Lower lobe of right lung (tissue), 2 donors: ENCODE measurements at regions not wholly inside any gene's neighbourhood (a gene's known extent, or its start where the extent isn't known, plus 50 kb on each side); places are given as distances from the start of the nearest gene placed in this dataset.
"Not testable (repeated sequence)": the region's sequence is repeated elsewhere in the genome, so short reads cannot be mapped to it uniquely, and the experiment has no call there.

Source experiments
- ATAC-seq, 2 donors: fragments of 200-7000 bp; cut with Tn5 transposase; one replicate each; pipeline ENCODE4 v1.9.1; 2020 to 2022; ENCODE audit warnings: mild to moderate bottlenecking in 2 of 2, moderate library complexity in 2 of 2
- DNase-seq: peaks from one replicate; pipeline ENCODE4 v3.0.0-alpha.2; 2020
- H3K27ac ChIP-seq: fragments of 200-600 bp; one replicate; pipeline ENCODE4 v1.8.0; 2022
- H3K27me3 ChIP-seq: fragments of 200-600 bp; one replicate; pipeline ENCODE4 v1.8.0; 2022; ENCODE audit warnings: low read depth
- H3K36me3 ChIP-seq: fragments of 200-600 bp; one replicate; pipeline ENCODE4 v1.8.0; 2022; ENCODE audit warnings: mild to moderate bottlenecking
- H3K4me1 ChIP-seq: fragments of 200-600 bp; one replicate; pipeline ENCODE4 v1.8.0; 2022
- H3K4me3 ChIP-seq: fragments of 200-600 bp; one replicate; pipeline ENCODE4 v1.8.0; 2022; ENCODE audit warnings: mild to moderate bottlenecking
- H3K9me3 ChIP-seq: fragments of 200-600 bp; one replicate; pipeline ENCODE4 v1.8.0; 2022
- intact Hi-C: fragments of 100-400 bp; cut with DNase I; formaldehyde crosslinking; loops from one replicate; pipeline ENCODE4 v1.11.0; 2022
- TF ChIP-seq, protein P1 (sequence below): fragments of 200-600 bp; IDR thresholded peaks from one replicate; pipeline ENCODE4 v1.8.0; 2022; ENCODE audit warnings: antibody characterized with exemption, mild to moderate bottlenecking
- donor health status: DM: no; HTN: yes; CAD: no; lungs with severe emphysema.

DNA sequence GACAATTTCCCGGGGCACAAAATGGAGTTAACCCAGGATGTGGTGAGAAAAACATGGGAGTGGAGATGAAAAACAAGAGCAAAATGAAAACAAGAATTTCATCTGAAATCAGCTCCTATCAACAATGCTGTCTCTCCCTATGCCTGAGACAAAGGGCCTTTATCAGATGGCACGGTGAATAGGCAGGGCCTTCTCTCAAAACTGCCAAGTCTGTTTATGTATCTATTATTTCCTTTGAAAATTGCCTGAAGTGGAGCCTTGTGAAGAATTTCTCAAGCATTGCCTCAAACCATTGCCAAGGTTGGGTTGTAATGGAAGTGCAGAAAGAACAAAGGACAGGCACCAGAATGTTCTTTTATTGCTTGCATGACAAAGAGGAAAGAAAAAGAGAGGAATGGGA is 74.7 kb downstream of the BTBD3 start:
- H3K4me1 ChIP-seq = no peaks in the 10 kb centered on the region
- intact Hi-C loops = no loop called here
- H3K27ac ChIP-seq = no peak overlapping the region
- DNase-seq (no peak), ATAC-seq (no peak)
- H3K9me3 ChIP-seq = no peaks in the 10 kb centered on the region
- H3K27me3 ChIP-seq = no peaks in the 10 kb centered on the region
- H3K36me3 ChIP-seq = no peaks in the 10 kb centered on the region
- H3K4me3 ChIP-seq = no peak overlapping the region
- TF ChIP-seq, protein P1, sequence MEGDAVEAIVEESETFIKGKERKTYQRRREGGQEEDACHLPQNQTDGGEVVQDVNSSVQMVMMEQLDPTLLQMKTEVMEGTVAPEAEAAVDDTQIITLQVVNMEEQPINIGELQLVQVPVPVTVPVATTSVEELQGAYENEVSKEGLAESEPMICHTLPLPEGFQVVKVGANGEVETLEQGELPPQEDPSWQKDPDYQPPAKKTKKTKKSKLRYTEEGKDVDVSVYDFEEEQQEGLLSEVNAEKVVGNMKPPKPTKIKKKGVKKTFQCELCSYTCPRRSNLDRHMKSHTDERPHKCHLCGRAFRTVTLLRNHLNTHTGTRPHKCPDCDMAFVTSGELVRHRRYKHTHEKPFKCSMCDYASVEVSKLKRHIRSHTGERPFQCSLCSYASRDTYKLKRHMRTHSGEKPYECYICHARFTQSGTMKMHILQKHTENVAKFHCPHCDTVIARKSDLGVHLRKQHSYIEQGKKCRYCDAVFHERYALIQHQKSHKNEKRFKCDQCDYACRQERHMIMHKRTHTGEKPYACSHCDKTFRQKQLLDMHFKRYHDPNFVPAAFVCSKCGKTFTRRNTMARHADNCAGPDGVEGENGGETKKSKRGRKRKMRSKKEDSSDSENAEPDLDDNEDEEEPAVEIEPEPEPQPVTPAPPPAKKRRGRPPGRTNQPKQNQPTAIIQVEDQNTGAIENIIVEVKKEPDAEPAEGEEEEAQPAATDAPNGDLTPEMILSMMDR = no peak

DNA sequence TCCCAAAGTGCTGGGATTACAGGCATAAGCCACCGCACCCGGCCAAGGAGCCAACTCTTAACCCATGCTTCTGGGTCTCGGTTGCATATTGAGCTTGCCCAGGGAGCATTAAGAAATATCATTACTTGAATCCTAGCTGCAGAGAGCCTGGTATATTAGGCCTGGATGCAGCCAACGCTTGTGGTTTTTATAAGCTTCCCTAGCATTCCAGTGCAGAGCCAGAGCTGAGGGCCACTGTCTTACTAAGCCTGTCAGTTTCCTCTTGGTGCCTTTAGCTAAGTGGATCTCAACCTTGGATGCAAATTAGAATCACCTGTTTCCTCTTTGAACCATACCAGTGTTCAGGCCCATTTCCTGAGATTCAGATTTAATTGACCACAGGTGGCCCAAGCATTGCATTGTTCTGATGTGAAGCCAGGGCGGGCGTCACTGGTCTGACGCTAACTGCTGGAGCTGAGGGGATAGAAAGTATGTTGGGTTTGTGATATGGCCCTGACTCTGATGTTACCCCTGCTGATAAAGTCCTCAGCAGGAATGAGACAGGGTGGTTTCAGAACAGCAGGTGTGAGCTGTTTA is 76.3 kb downstream of the BTBD3 start:
- no peak for DNase-seq
- intact Hi-C loops = no loop called here

DNA sequence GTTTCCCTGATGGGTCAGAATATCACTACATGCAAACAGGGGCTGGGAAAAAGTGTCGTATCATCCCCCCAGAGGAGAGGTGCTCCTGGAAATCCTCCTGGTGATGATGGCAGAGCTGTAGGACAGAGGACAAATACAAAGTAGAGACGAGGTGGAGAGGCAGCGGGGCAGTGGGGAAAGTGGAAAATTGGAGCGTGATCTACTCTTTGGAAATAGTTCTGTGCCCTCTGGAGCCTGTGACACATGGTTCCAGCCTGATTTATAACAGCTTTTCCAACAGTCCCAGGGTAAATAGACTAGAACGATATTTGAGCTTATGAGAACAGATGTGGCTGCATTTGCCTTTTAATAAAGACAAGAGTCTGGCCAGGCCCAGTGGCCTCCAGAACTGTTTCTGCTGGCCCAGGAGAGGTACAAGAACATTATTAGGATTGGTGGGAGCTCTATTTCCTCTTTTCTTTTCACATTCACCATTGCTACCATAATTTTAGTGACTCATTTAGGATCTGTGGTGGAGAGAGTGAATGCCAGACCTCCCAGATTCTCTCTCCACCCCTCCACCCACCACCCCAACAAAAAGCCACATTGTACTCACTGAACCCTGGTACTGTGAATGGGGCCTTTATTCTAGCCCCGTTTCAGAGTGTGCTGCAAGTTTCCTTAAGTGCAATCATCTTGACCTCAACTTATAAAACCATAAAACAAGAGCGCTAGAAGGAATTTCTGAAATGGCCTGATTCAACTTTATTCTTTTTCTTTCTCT is 78.3 kb downstream of the BTBD3 start:
- TF ChIP-seq, protein P1 = no peak
- intact Hi-C loops = no loop called here
- H3K4me1 ChIP-seq = no peaks in the 10 kb centered on the region
- no peaks in the 10 kb centered on the region for H3K9me3 ChIP-seq
- no peak for ATAC-seq
- H3K4me3 ChIP-seq = no peak overlapping the region
- H3K36me3 ChIP-seq = no peaks in the 10 kb centered on the region
- H3K27me3 ChIP-seq = no peaks in the 10 kb centered on the region
- no peak for DNase-seq
- H3K27ac ChIP-seq = no peak overlapping the region

More for the DNA sequence above, 76.3 kb downstream of the BTBD3 start:
- Histone ChIP-seq H3K9me3 (no peaks in the 10 kb centered on the region), H3K27ac (no peak overlapping the region), H3K27me3 (no peaks in the 10 kb centered on the region), H3K4me3 (no peak overlapping the region), H3K36me3 (no peaks in the 10 kb centered on the region), H3K4me1 (no peaks in the 10 kb centered on the region)
- TF ChIP-seq, protein P1 = no peak
- no peak for ATAC-seq

DNA sequence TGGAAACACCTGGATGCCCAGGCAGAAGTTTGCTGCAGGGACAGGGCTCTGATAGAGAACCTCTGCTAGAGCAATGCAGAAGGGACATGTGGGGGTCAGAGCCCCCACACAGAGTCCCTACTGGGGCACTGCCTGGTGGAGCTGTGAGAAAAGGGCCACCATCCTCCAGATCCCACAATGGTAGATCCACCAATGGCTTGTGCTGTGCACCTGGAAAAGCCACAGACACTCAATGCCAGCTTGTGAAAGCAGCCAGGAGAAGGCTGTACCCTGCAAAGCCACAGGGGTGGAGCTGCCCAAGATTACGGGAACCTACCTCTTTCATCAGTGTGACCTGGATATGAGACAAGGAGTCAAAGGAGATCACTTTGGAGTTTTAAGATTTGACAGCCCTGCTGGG is 87.1 kb downstream of the BTBD3 start:
- intact Hi-C loops, H3K4me3 ChIP-seq, ATAC-seq: not testable (repeated sequence)

DNA sequence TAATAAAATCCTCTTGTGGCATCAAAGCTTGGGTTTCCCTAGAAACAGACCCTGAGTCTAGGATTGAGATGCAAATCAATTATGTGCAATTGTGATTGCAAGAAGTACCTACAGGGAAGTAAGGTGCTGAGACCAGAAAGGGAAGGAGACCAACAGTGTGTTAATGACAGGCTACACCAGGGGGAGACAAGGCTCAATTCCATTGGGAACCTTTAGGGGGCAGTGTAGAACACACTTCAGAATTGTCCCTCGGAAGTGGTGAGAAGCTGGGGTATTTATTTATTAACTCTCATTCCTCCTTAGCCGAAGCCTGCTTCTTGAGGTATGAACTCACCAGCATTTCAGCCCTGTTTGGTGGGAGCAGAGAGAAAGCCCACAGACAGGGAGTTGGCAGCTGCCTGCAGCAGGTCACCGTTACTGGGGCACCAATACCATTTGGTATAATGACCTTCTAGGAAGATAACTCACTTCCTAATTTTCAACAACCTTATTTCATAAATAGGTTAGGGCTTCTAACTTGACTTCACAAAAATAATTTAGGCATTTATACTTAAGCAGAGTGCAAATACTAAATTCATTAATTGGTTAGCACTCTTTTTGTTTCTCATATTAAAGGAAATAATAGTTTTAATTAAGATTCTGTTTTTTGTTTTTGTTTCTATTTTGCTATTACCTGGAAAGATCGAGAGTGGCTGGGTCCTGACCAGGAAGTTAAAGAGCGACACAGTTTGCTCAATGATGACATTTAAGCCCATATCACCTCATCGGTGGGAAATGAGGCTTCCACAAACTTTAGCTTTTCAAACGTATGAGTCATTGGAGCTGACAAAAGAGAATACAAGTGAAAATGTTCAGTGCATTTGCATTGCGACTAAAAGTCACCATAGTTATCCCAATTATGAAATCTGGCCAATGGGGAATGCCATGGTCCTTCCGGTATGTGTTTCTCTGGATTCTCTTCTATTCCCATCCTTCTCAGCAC is 94.8 kb downstream of the BTBD3 start:
- no peaks in the 10 kb centered on the region for H3K27me3 ChIP-seq
- no peaks in the 10 kb centered on the region for H3K4me1 ChIP-seq
- no peaks in the 10 kb centered on the region for H3K9me3 ChIP-seq
- H3K27ac ChIP-seq = no peak overlapping the region
- DNase-seq (no peak), ATAC-seq (peak; percentile 89 to 92)
- no peaks in the 10 kb centered on the region for H3K36me3 ChIP-seq
- no peak overlapping the region for H3K4me3 ChIP-seq
- TF ChIP-seq, protein P1 = peak; percentile 89
- intact Hi-C loops = no loop called here

More for the DNA sequence above, 87.1 kb downstream of the BTBD3 start:
- H3K4me1 ChIP-seq, H3K36me3 ChIP-seq, DNase-seq, H3K27ac ChIP-seq, H3K9me3 ChIP-seq, H3K27me3 ChIP-seq: not testable (repeated sequence)
